ENCODE measurements at regions not wholly inside any gene's neighbourhood (a gene's known extent, or its start where the extent isn't known, plus 50 kb on each side); places are given as distances from the start of the nearest gene placed in this dataset.

DNA sequence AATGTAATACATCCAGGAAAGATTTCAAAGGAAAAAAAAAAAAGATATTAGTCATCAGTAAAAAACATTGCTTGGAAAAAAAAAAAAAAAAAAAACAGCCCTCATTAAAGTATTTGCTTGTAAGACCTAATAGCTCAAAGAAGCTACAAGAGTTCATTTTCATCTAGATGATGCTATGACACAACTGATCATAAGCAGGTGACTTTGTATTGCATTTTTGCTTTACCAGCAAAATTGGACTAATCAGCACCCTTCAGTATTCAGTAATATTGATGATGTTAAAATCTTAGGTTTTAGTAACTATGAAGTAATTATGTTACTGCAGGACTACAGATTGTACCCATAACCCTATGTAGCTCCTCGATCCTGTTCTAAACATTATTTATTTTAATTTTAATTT, 214.7 kb upstream of the CADM2 start:
- no peak overlapping the region for H3K27ac ChIP-seq
- TF ChIP-seq, protein P1, sequence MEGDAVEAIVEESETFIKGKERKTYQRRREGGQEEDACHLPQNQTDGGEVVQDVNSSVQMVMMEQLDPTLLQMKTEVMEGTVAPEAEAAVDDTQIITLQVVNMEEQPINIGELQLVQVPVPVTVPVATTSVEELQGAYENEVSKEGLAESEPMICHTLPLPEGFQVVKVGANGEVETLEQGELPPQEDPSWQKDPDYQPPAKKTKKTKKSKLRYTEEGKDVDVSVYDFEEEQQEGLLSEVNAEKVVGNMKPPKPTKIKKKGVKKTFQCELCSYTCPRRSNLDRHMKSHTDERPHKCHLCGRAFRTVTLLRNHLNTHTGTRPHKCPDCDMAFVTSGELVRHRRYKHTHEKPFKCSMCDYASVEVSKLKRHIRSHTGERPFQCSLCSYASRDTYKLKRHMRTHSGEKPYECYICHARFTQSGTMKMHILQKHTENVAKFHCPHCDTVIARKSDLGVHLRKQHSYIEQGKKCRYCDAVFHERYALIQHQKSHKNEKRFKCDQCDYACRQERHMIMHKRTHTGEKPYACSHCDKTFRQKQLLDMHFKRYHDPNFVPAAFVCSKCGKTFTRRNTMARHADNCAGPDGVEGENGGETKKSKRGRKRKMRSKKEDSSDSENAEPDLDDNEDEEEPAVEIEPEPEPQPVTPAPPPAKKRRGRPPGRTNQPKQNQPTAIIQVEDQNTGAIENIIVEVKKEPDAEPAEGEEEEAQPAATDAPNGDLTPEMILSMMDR (IDR thresholded peaks at IDR 0.05; ENCODE audit: low read depth, low read length) = no peak
- H3K27me3 ChIP-seq (ENCODE audit: insufficient read depth, low read depth, severe bottlenecking) = no peaks in the 10 kb centered on the region
- H3K4me3 ChIP-seq (ENCODE audit: low read depth, low read length) = no peak overlapping the region
- DNase-seq = no peak
- H3K9me3 ChIP-seq (ENCODE audit: severe bottlenecking) = no peaks in the 10 kb centered on the region
- no peaks in the 10 kb centered on the region for H3K36me3 ChIP-seq

- no peaks in the 10 kb centered on the region for H3K27me3 ChIP-seq (ENCODE audit: insufficient read depth, low read depth, severe bottlenecking)
- TF ChIP-seq, protein P1 (IDR thresholded peaks at IDR 0.05; ENCODE audit: low read depth, low read length) = no peak
- H3K27ac ChIP-seq = no peak overlapping the region
- no peak overlapping the region for H3K4me3 ChIP-seq (ENCODE audit: low read depth, low read length)
- DNase-seq = no peak
- H3K9me3 ChIP-seq (ENCODE audit: severe bottlenecking) = no peaks in the 10 kb centered on the region
- no peaks in the 10 kb centered on the region for H3K36me3 ChIP-seq
Measured at GRCh38 chr3:84755860-84756259, 202.9 kb upstream of the CADM2 start.

GRCh38 chr3:84759361-84759760, 199.4 kb upstream of the CADM2 start:
- Histone ChIP-seq H3K4me3 (ENCODE audit: low read depth, low read length) (no peak overlapping the region), H3K27ac (no peak overlapping the region), H3K27me3 (ENCODE audit: insufficient read depth, low read depth, severe bottlenecking) (no peaks in the 10 kb centered on the region), H3K36me3 (no peaks in the 10 kb centered on the region), H3K9me3 (ENCODE audit: severe bottlenecking) (no peaks in the 10 kb centered on the region)
- no peak for DNase-seq
- TF ChIP-seq, protein P1 (IDR thresholded peaks at IDR 0.05; ENCODE audit: low read depth, low read length) = no peak

GRCh38 chr3:84772841-84773240, 185.9 kb upstream of the CADM2 start:
- DNase-seq = no peak
- Histone ChIP-seq H3K27me3 (ENCODE audit: insufficient read depth, low read depth, severe bottlenecking) (no peaks in the 10 kb centered on the region), H3K27ac (no peak overlapping the region), H3K4me3 (ENCODE audit: low read depth, low read length) (no peak overlapping the region), H3K36me3 (no peaks in the 10 kb centered on the region), H3K9me3 (ENCODE audit: severe bottlenecking) (no peaks in the 10 kb centered on the region)
- TF ChIP-seq, protein P1 (IDR thresholded peaks at IDR 0.05; ENCODE audit: low read depth, low read length) = peak; percentile 36; the same call in 1 of the 2 replicates

DNA sequence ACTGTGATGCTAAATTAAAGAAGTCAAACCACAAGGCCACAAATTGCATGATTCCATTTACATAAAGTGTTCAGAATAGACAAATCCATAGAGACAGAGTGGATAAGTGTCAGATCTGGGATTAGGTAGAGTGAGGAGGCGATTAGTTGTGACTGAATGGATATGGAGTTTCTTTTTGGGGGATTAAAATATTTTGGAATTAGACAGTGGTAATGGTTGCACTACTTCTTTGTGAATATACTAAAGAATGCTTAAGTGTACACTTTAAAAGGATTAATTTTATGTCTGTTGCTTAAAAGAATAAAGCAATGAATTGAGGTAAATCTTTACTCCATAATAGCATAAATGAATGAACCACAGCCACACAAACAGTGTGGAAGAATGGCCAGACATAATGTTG, 175.5 kb upstream of the CADM2 start:
- TF ChIP-seq, protein P1 (IDR thresholded peaks at IDR 0.05; ENCODE audit: low read depth, low read length) = no peak
- no peak for DNase-seq

DNA sequence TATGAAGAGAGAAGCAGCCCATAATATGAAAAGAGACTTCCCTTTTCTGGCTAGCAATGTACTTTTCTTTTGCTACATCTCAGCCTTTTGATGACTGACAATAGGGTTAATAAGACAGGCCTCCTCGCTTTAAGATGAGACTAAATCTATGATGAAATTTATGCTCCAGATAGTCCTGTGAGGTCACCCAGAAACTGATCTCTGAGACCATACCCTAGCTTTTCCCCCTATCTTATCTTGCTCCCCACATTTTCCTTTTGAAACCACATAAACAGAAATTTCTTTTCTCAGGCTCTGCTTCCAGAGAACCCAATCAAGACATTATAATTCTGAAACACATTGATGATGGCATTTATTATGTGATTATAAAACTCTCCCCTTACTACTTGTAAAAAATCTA, 168.8 kb upstream of the CADM2 start:
- TF ChIP-seq, protein P1 (IDR thresholded peaks at IDR 0.05; ENCODE audit: low read depth, low read length) = no peak
- H3K27me3 ChIP-seq (ENCODE audit: insufficient read depth, low read depth, severe bottlenecking) = no peaks in the 10 kb centered on the region
- no peak for DNase-seq
- H3K9me3 ChIP-seq (ENCODE audit: severe bottlenecking) = no peaks in the 10 kb centered on the region
- H3K27ac ChIP-seq = no peak overlapping the region
- no peaks in the 10 kb centered on the region for H3K36me3 ChIP-seq
- no peak overlapping the region for H3K4me3 ChIP-seq (ENCODE audit: low read depth, low read length)

More for the DNA sequence above, 175.5 kb upstream of the CADM2 start:
- H3K36me3 ChIP-seq = no peaks in the 10 kb centered on the region
- H3K27me3 ChIP-seq (ENCODE audit: insufficient read depth, low read depth, severe bottlenecking) = no peaks in the 10 kb centered on the region
- no peaks in the 10 kb centered on the region for H3K9me3 ChIP-seq (ENCODE audit: severe bottlenecking)
- no peak overlapping the region for H3K4me3 ChIP-seq (ENCODE audit: low read depth, low read length)
- H3K27ac ChIP-seq = no peak overlapping the region
